GM06990 (cell line): ENCODE measurements at regions not wholly inside any gene's neighbourhood (a gene's known extent, or its start where the extent isn't known, plus 50 kb on each side); places are given as distances from the start of the nearest gene placed in this dataset.

Source experiments
- DNase-seq: peaks from one replicate; pipeline ENCODE4 v3.0.0-alpha.2; 2011; ENCODE audit not compliant: insufficient read length; ENCODE audit errors: extremely low read depth
- H3K27me3 ChIP-seq: replicated peaks from 2 replicates; pipeline ENCODE4 v1.6.0; 2011; ENCODE audit warnings: low read length; ENCODE audit not compliant: control insufficient read depth, insufficient read depth
- H3K36me3 ChIP-seq: 2 replicates; pipeline ENCODE4 v1.5.1; 2011; ENCODE audit warnings: low read length; ENCODE audit not compliant: control insufficient read depth, insufficient read depth
- H3K4me3 ChIP-seq: replicated peaks from 2 replicates; pipeline ENCODE4 v1.5.1; 2011; ENCODE audit warnings: low read depth, mild to moderate bottlenecking, control low read depth, low read length
- TF ChIP-seq, protein P1 (sequence below): IDR thresholded peaks from 2 replicates; pipeline ENCODE4 v1.5.1; 2011; ENCODE audit warnings: low read length, control low read depth, mild to moderate bottlenecking, inconsistent platforms; ENCODE audit not compliant: insufficient read depth, poor library complexity, severe bottlenecking

DNA sequence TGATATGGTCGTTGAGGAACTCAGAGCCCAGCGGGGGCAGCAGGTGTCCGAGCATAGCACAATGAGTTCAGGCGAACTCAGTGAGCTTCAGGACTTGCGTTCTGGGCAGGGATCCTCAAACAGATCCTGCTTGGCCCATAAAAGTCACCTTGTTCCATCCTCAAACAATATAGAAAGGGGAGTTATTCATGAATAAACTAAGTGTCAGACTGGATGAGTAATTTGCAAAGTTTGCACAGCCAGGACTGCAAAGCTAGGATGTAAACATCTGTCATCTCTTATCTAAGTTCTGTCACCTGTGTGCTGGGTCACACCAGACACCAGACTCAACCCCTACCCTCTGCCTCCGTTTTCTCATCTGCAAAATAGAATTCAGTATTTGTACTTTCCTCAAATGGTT lies 58.0 kb upstream of the PFKP start:
- Histone ChIP-seq H3K36me3 (no peaks in the 10 kb centered on the region), H3K27me3 (peaks cover 3% of the 10 kb centered on the region; the same call in 1 of the 2 replicates), H3K4me3 (no peak overlapping the region)
- DNase-seq = no peak
- TF ChIP-seq, protein P1, sequence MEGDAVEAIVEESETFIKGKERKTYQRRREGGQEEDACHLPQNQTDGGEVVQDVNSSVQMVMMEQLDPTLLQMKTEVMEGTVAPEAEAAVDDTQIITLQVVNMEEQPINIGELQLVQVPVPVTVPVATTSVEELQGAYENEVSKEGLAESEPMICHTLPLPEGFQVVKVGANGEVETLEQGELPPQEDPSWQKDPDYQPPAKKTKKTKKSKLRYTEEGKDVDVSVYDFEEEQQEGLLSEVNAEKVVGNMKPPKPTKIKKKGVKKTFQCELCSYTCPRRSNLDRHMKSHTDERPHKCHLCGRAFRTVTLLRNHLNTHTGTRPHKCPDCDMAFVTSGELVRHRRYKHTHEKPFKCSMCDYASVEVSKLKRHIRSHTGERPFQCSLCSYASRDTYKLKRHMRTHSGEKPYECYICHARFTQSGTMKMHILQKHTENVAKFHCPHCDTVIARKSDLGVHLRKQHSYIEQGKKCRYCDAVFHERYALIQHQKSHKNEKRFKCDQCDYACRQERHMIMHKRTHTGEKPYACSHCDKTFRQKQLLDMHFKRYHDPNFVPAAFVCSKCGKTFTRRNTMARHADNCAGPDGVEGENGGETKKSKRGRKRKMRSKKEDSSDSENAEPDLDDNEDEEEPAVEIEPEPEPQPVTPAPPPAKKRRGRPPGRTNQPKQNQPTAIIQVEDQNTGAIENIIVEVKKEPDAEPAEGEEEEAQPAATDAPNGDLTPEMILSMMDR = no peak

- DNase-seq = no peak
- H3K36me3 ChIP-seq = no peaks in the 10 kb centered on the region
- TF ChIP-seq, protein P1 = no peak
- H3K27me3 ChIP-seq = peaks cover 3% of the 10 kb centered on the region; the same call in 1 of the 2 replicates
- no peak overlapping the region for H3K4me3 ChIP-seq
Measured at GRCh38 chr10:3008518-3009195, 58.7 kb upstream of the PFKP start.

GRCh38 chr10:3006607-3007006 lies 60.7 kb upstream of the PFKP start:
- H3K4me3 ChIP-seq = no peak overlapping the region
- no peak for DNase-seq
- no peaks in the 10 kb centered on the region; the same call in 1 of the 2 replicates for H3K27me3 ChIP-seq
- no peaks in the 10 kb centered on the region for H3K36me3 ChIP-seq
- TF ChIP-seq, protein P1 = no peak

GRCh38 chr10:3006093-3006492 lies 61.3 kb upstream of the PFKP start:
- H3K27me3 ChIP-seq = no peaks in the 10 kb centered on the region; the same call in 1 of the 2 replicates
- no peaks in the 10 kb centered on the region for H3K36me3 ChIP-seq
- TF ChIP-seq, protein P1 = no peak
- DNase-seq = no peak
- H3K4me3 ChIP-seq = no peak overlapping the region

DNA sequence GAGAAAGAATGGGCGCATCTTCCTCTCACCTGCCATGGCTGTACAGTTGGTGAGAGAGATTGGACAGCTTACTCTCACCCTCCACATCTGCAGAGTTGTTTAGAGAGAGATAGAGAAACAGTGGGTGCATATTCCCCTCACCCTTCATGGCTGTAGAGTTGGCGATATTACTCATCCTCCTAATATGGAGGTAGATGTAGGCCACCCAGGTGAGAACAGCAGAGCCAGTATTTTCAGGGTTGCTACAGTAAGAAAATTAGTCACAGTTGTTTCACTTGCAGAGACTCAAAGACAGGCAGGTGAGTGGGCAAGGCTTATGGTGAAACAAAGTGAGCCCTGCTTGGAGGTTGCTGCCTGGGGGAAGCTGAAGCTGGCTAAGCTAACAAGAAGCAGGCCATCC lies 65.0 kb upstream of the PFKP start:
- no peaks in the 10 kb centered on the region for H3K27me3 ChIP-seq
- H3K4me3 ChIP-seq = no peak overlapping the region
- TF ChIP-seq, protein P1 = no peak
- no peak for DNase-seq
- H3K36me3 ChIP-seq = no peaks in the 10 kb centered on the region
